ENCODE measurements at regions not wholly inside any gene's neighbourhood (a gene's known extent, or its start where the extent isn't known, plus 50 kb on each side); places are given as distances from the start of the nearest gene placed in this dataset.
A peak's percentile ranks its signal among the peaks of the same experiment; 100 is the strongest.

DNA sequence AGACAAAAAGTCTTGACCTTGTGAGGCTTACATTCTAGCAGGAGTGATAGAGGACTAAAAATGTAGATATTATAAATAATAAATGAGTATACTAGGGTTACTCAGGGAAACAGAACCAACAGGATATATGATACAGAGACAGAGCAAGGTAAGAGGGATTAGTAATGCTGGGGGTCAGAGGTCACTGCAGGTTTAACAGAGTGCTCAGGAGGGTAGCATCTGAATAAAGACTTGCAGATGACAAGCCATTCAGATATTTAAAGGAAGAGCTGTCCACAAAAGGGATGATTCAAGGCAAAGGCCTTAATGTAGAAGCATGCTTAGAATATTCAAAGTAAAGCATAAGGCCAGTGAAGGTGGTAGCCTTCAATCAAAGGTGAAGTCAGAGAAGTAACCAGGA is 65.6 kb upstream of the SEMA6A start:
- TF ChIP-seq POLR2AphosphoS5 (IDR thresholded peaks at IDR 0.05; ENCODE audit: low read depth, low read length) (no peak), POLR2A (IDR thresholded peaks at IDR 0.05; ENCODE audit: low read depth, low read length) (no peak), TAF1 (IDR thresholded peaks at IDR 0.05; ENCODE audit: low read depth, low read length) (no peak), PAX5 (IDR thresholded peaks at IDR 0.05; ENCODE audit: insufficient read depth, low read length, severe bottlenecking) (no peak), SPI1 (IDR thresholded peaks at IDR 0.05; ENCODE audit: low read depth, low read length) (no peak), POU2F2 (IDR thresholded peaks at IDR 0.05; ENCODE audit: low read depth, low read length) (no peak)
- FAIRE-seq, result no peak
- DNase-seq (ENCODE audit: insufficient read length, low spot score), result no peak

DNA sequence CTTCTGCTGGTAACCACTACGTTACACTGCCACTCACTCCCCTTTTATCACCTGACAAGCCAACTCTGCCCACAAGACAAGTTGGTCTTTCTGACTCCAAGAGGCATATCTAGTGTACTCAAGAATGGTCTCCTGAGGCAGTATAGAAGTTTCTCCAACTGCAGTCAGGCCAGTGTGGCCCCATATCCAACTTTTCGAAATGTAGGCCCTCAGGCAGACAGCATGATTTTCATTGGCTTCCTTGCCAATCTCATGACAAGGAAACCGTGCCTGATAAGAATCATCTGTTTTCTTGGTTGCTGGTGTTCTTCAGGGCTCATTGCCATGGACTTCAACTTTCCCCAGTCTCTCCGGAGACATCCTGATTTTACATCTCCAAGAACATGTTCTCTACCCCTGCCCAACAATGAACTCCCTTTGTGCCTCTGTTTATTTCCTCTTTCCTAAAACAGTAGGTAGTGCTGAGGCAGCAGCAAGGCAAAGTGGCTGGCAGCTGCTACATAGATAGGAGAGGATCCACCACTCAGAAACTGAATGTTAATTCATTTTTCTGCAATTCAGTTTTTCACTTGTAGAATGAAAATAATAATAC is 62.6 kb upstream of the SEMA6A start:
- no peak for FAIRE-seq
- TF ChIP-seq POLR2A (IDR thresholded peaks at IDR 0.05; ENCODE audit: low read depth, low read length) (no peak), POU2F2 (IDR thresholded peaks at IDR 0.05; ENCODE audit: low read depth, low read length) (no peak), POLR2AphosphoS5 (IDR thresholded peaks at IDR 0.05; ENCODE audit: low read depth, low read length) (no peak), PAX5 (IDR thresholded peaks at IDR 0.05; ENCODE audit: insufficient read depth, low read length, severe bottlenecking) (no peak), TAF1 (IDR thresholded peaks at IDR 0.05; ENCODE audit: low read depth, low read length) (no peak), SPI1 (IDR thresholded peaks at IDR 0.05; ENCODE audit: low read depth, low read length) (no peak)
- DNase-seq (ENCODE audit: insufficient read length, low spot score), result no peak

DNA sequence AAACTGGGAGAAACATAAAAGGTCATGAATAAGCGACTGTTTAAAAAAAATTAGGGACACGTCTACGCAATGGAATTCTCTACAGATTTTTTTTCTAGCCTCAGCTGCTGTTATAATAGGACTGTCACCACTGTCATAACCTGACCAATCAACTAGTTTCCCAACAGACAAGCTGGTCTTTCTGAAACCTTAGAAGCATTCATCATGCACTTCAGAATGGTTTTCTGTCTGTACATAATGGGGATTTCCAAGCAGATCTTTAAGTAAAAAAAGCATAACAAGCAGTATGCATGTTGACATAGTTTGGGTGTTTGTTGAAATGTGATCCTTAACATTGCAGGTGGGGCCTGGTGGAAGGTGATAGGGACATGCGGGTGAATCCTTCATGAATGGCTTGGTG is 58.3 kb upstream of the SEMA6A start:
- no peak for DNase-seq (ENCODE audit: insufficient read length, low spot score)
- TF ChIP-seq POU2F2 (IDR thresholded peaks at IDR 0.05; ENCODE audit: low read depth, low read length) (no peak), SPI1 (IDR thresholded peaks at IDR 0.05; ENCODE audit: low read depth, low read length) (no peak), PAX5 (IDR thresholded peaks at IDR 0.05; ENCODE audit: insufficient read depth, low read length, severe bottlenecking) (no peak), POLR2A (IDR thresholded peaks at IDR 0.05; ENCODE audit: low read depth, low read length) (no peak), POLR2AphosphoS5 (IDR thresholded peaks at IDR 0.05; ENCODE audit: low read depth, low read length) (no peak)
- no peak for FAIRE-seq

GRCh38 chr5:116631147-116631546 is 56.5 kb upstream of the SEMA6A start:
- TF ChIP-seq POLR2A (IDR thresholded peaks at IDR 0.05; ENCODE audit: low read depth, low read length), result no peak
- TF ChIP-seq TAF1 (IDR thresholded peaks at IDR 0.05; ENCODE audit: low read depth, low read length), result no peak
- no peak for TF ChIP-seq POU2F2 (IDR thresholded peaks at IDR 0.05; ENCODE audit: low read depth, low read length)
- no peak for TF ChIP-seq PAX5 (IDR thresholded peaks at IDR 0.05; ENCODE audit: insufficient read depth, low read length, severe bottlenecking)
- no peak for TF ChIP-seq SPI1 (IDR thresholded peaks at IDR 0.05; ENCODE audit: low read depth, low read length)
- no peak for TF ChIP-seq POLR2AphosphoS5 (IDR thresholded peaks at IDR 0.05; ENCODE audit: low read depth, low read length)
- FAIRE-seq (no peak), DNase-seq (ENCODE audit: insufficient read length, low spot score) (no peak)

- DNase-seq (ENCODE audit: insufficient read length, low spot score) (no peak), FAIRE-seq (no peak)
- TF ChIP-seq PAX5 (IDR thresholded peaks at IDR 0.05; ENCODE audit: insufficient read depth, low read length, severe bottlenecking) (no peak), SPI1 (IDR thresholded peaks at IDR 0.05; ENCODE audit: low read depth, low read length) (no peak), TAF1 (IDR thresholded peaks at IDR 0.05; ENCODE audit: low read depth, low read length) (no peak), POLR2AphosphoS5 (IDR thresholded peaks at IDR 0.05; ENCODE audit: low read depth, low read length) (no peak), POLR2A (IDR thresholded peaks at IDR 0.05; ENCODE audit: low read depth, low read length) (no peak), POU2F2 (IDR thresholded peaks at IDR 0.05; ENCODE audit: low read depth, low read length) (no peak)
Measured at GRCh38 chr5:116629168-116629567, 54.5 kb upstream of the SEMA6A start.

DNA sequence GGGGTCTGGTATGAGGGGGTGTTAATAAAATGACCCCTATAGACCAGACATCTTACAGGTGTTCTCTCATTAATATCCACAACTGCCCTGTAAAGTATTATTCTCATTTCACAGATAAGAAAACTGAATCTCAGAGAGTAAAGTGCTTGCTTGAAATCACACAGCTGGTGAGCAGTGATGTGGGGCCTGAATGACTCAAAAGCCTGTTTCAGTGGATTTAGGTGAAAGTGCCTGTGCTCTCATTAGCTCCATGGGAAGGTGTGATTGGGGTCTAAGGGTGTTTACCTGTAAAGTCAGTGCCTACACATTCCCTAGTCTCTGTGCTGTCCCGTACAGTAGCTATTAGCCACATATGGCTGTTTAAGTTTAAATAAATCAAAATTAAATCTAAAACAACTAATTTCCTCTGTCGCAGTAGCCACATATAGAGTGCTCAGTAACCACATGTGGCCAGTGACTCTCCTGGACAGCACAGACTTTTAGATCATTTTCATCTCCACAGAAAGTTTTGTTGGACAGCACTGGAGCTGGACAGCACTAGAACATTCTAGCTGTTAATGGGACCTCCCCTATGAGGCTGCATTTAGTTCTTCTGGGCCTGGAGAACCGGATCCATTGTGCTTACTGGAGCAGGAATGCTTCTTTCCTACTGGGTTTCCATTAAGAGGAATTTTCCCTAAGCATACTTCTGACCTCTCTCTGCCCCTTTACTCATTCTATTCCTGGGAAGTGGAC is 52.5 kb upstream of the SEMA6A start:
- DNase-seq (ENCODE audit: insufficient read length, low spot score) (no peak), FAIRE-seq (no peak)
- TF ChIP-seq PAX5 (IDR thresholded peaks at IDR 0.05; ENCODE audit: insufficient read depth, low read length, severe bottlenecking) (peak; percentile 35), POU2F2 (IDR thresholded peaks at IDR 0.05; ENCODE audit: low read depth, low read length) (no peak)

DNA sequence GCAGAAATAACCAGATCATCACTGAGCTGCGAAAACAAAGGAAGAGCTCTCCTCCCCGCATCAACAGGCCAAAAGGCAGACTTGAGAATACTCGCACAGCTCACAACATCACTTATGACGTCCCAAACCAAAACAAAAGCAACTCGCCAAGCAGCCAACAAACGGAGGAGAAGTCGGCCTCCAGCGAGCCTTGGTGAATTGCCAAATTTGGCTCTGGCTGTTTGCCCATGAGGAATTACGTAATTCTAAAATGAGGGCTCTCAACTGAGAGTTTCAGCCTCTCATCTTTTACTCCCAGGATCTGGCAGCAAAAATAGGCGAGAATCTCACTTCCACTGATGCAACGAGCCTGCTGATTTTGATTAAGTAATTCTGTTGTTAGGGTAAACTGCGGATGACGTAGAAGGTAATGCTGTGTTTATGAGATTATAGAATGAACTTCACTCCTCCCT is 51.7 kb upstream of the SEMA6A start:
- TF ChIP-seq SPI1 (IDR thresholded peaks at IDR 0.05; ENCODE audit: low read depth, low read length) (no peak), TAF1 (IDR thresholded peaks at IDR 0.05; ENCODE audit: low read depth, low read length) (no peak), PAX5 (IDR thresholded peaks at IDR 0.05; ENCODE audit: insufficient read depth, low read length, severe bottlenecking) (no peak), POU2F2 (IDR thresholded peaks at IDR 0.05; ENCODE audit: low read depth, low read length) (no peak), POLR2AphosphoS5 (IDR thresholded peaks at IDR 0.05; ENCODE audit: low read depth, low read length) (no peak), POLR2A (IDR thresholded peaks at IDR 0.05; ENCODE audit: low read depth, low read length) (no peak)
- FAIRE-seq (no peak), DNase-seq (ENCODE audit: insufficient read length, low spot score) (no peak)
